Adrenal gland (tissue), 5 donors: ENCODE measurements at regions not wholly inside any gene's neighbourhood (a gene's known extent, or its start where the extent isn't known, plus 50 kb on each side); places are given as distances from the start of the nearest gene placed in this dataset.

Source experiments
- POLR2A ChIP-seq, 2 donors: fragments of 450-650 bp; IDR thresholded peaks; one replicate each; pipeline ENCODE4 v1.6.1; 2017; ENCODE audit warnings: antibody characterized with exemption in 2 of 2, mild to moderate bottlenecking in 2 of 2, moderate library complexity in 1 of 2
- TF ChIP-seq, protein P1 (sequence below), 6 experiments: fragments of 450-650 bp in 4 of 6; fragments of 200-600 bp in 2 of 6; sonication (generic) in 1 of 6; IDR thresholded peaks; 1 replicate in 5 of 6; 2 replicates in 1 of 6; pipeline versions ENCODE4 v1.5.1 to v1.8.0; 2016 to 2021; ENCODE audit warnings: antibody characterized with exemption in 6 of 6, mild to moderate bottlenecking in 2 of 6, moderate library complexity in 1 of 6
- donor health status: DM: no; HTN: no; CAD: no.

DNA sequence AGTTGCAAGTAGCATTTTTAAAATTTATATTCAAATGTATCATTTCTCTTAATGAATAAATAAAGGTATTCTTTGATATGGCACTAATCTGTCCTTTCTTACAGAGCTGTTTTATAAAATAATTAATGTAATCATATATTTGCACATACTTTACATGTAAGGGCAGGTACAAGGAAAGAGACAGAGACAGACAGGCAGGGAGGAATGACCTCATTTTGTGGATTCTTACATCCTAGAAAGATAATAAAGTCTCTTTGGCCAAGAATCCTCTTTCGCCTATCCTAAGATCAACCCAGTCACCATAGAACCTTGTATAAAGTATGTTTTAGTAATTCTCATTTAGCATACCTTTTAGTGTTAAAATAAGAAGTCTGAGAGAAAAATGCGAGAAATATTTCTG is 98.5 kb upstream of the CTSO start:
- TF ChIP-seq, protein P1, sequence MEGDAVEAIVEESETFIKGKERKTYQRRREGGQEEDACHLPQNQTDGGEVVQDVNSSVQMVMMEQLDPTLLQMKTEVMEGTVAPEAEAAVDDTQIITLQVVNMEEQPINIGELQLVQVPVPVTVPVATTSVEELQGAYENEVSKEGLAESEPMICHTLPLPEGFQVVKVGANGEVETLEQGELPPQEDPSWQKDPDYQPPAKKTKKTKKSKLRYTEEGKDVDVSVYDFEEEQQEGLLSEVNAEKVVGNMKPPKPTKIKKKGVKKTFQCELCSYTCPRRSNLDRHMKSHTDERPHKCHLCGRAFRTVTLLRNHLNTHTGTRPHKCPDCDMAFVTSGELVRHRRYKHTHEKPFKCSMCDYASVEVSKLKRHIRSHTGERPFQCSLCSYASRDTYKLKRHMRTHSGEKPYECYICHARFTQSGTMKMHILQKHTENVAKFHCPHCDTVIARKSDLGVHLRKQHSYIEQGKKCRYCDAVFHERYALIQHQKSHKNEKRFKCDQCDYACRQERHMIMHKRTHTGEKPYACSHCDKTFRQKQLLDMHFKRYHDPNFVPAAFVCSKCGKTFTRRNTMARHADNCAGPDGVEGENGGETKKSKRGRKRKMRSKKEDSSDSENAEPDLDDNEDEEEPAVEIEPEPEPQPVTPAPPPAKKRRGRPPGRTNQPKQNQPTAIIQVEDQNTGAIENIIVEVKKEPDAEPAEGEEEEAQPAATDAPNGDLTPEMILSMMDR (IDR thresholded peaks at IDR 0.05): no peak
- no peak for TF ChIP-seq POLR2A (IDR thresholded peaks at IDR 0.05)
